HCT116 (cell line): ENCODE measurements at regions not wholly inside any gene's neighbourhood (a gene's known extent, or its start where the extent isn't known, plus 50 kb on each side); places are given as distances from the start of the nearest gene placed in this dataset.

Source experiments
- ATAC-seq: fragments of 200-7000 bp; cut with Tn5 transposase; 2 replicates; pipeline ENCODE4 v1.9.1; 2020; ENCODE audit warnings: mild to moderate bottlenecking, moderate library complexity
- BruUV-seq: library from RNA; stranded (reverse); fragments of 400-500 nt; replicated peaks from 2 replicates; lab custom pipeline; 2021; lab: Mats Ljungman, UMichigan
- CTCF ChIA-PET: fragments of 300-600 bp; sonication (Branson Sonifier 250); formaldehyde crosslinking; loops from one replicate; lab custom pipeline; 2021; ENCODE audit warnings: antibody characterized with exemption; lab: Charles Lee
- POLR2A ChIA-PET: fragments of 300-600, 350-600 bp; sonication (Branson Sonifier 250); formaldehyde crosslinking; loops from one replicate; lab custom pipeline; 2021; ENCODE audit warnings: antibody characterized with exemption; lab: Charles Lee
- RAD21 ChIA-PET, 2 experiments: fragments of 300-600 bp; sonication (Branson Sonifier 250); formaldehyde crosslinking; loops; one replicate each; lab custom pipeline; 2023; ENCODE audit warnings: low total read pairs in 2 of 2; ENCODE audit not compliant: uncharacterized antibody in 2 of 2, unreplicated experiment in 2 of 2, low non-redundant PET in 1 of 2; lab: Charles Lee
- DNase-seq: peaks from one replicate; pipeline ENCODE4 v3.0.0-alpha.2; 2010; ENCODE audit warnings: low read depth, low spot score
- H2AFZ ChIP-seq: fragments of 200-600 bp; shearing (Covaris generic), sonication (generic); 2 replicates; pipeline ENCODE4 v1.6.1; 2017; ENCODE audit warnings: low read depth, mixed run types, mixed read lengths, antibody characterized with exemption, low read length; ENCODE audit not compliant: poor library complexity, severe bottlenecking
- H3K27ac ChIP-seq: 2 replicates; pipeline ENCODE4 v1.5.1; 2012; ENCODE audit warnings: low read depth, low read length
- H3K27me3 ChIP-seq: fragments of 200-600 bp; sonication (generic); 2 replicates; pipeline ENCODE4 v1.6.1; 2016; ENCODE audit warnings: mixed run types, low read length, mixed read lengths; ENCODE audit not compliant: insufficient read depth
- H3K36me3 ChIP-seq, 2 experiments: fragments of 200-500 bp in 1 of 2; fragments of 200-600 bp in 1 of 2; sonication (Bioruptor generic) in 1 of 2; sonication (generic) in 1 of 2; 2 replicates each; pipeline versions ENCODE4 v1.5.1 to v1.6.1; 2014 to 2016; ENCODE audit warnings: low read length in 2 of 2, inconsistent platforms in 1 of 2, mixed read lengths in 1 of 2, mixed run types in 1 of 2; ENCODE audit not compliant: insufficient read depth in 2 of 2, control insufficient read depth in 1 of 2
- H3K4me1 ChIP-seq, 2 experiments: fragments of 200-600 bp in 1 of 2; sonication (generic) in 1 of 2; 2 replicates each; pipeline versions ENCODE4 v1.5.1 to v1.6.1; 2012 to 2017; ENCODE audit warnings: low read length in 2 of 2, inconsistent platforms in 1 of 2, mild to moderate bottlenecking in 1 of 2, mixed read lengths in 1 of 2, mixed run types in 1 of 2, moderate library complexity in 1 of 2; ENCODE audit not compliant: insufficient read depth in 2 of 2, control insufficient read depth in 1 of 2
- H3K4me2 ChIP-seq: fragments of 200-600 bp; sonication (generic); 2 replicates; pipeline ENCODE4 v1.6.1; 2017; ENCODE audit warnings: mixed run types, low read length, mixed read lengths
- H3K4me3 ChIP-seq, 2 experiments: fragments of 200-600 bp in 1 of 2; sonication (generic) in 1 of 2; replicated peaks in 1 of 2; 2 replicates each; pipeline ENCODE4 v1.5.1; 2011 to 2016; ENCODE audit warnings: low read length in 2 of 2, control low read depth in 1 of 2, low read depth in 1 of 2, mild to moderate bottlenecking in 1 of 2, mixed read lengths in 1 of 2, mixed run types in 1 of 2
- H3K79me2 ChIP-seq: fragments of 200-600 bp; sonication (generic); 2 replicates; pipeline ENCODE4 v1.6.1; 2017; ENCODE audit warnings: mild to moderate bottlenecking, mixed run types, low read length, moderate library complexity, mixed read lengths; ENCODE audit not compliant: insufficient read depth
- H3K9ac ChIP-seq: fragments of 200-600 bp; sonication (generic); 2 replicates; pipeline ENCODE4 v1.6.1; 2016; ENCODE audit warnings: low read length, mixed read lengths
- H3K9me2 ChIP-seq: fragments of 200-600 bp; sonication (generic), shearing (Covaris generic); 2 replicates; pipeline ENCODE4 v1.6.1; 2017; ENCODE audit warnings: mixed run types, mild to moderate bottlenecking, moderate library complexity; ENCODE audit not compliant: insufficient read depth
- H3K9me3 ChIP-seq, 2 experiments: fragments of 200-500 bp in 1 of 2; fragments of 200-600 bp in 1 of 2; sonication (Bioruptor generic) in 1 of 2; sonication (generic) in 1 of 2; 2 replicates each; pipeline ENCODE4 v1.6.1; 2014 to 2017; ENCODE audit warnings: low read length in 2 of 2, mixed read lengths in 2 of 2, inconsistent platforms in 1 of 2, low read depth in 1 of 2, mild to moderate bottlenecking in 1 of 2, mixed run types in 1 of 2, moderate library complexity in 1 of 2; ENCODE audit not compliant: control insufficient read depth in 1 of 2, insufficient read depth in 1 of 2
- H4K20me1 ChIP-seq: fragments of 200-600 bp; sonication (generic), shearing (Covaris generic); 2 replicates; pipeline ENCODE4 v1.6.1; 2017; ENCODE audit warnings: mixed run types, mild to moderate bottlenecking, moderate library complexity; ENCODE audit not compliant: insufficient read depth
- CEBPB ChIP-seq: IDR thresholded peaks from 2 replicates; pipeline ENCODE4 v1.6.1; 2012; ENCODE audit warnings: low read depth
- EGR1 ChIP-seq: IDR thresholded peaks from 2 replicates; pipeline ENCODE4 v1.6.1; 2012; ENCODE audit warnings: low read depth
- ELF1 ChIP-seq: IDR thresholded peaks from 2 replicates; pipeline ENCODE4 v1.6.1; 2012; ENCODE audit warnings: low read depth, borderline replicate concordance
- EZH2phosphoT487 ChIP-seq: fragments of 200-600 bp; IDR thresholded peaks from 2 replicates; pipeline ENCODE4 v1.6.1; 2018; ENCODE audit warnings: antibody characterized with exemption, borderline replicate concordance
- FOSL1 ChIP-seq: IDR thresholded peaks from 2 replicates; pipeline ENCODE4 v1.6.1; 2012; ENCODE audit warnings: low read depth
- MAX ChIP-seq: IDR thresholded peaks from 2 replicates; pipeline ENCODE4 v1.6.1; 2012
- POLR2AphosphoS5 ChIP-seq: IDR thresholded peaks from 2 replicates; pipeline ENCODE4 v1.6.1; 2011; ENCODE audit warnings: mild to moderate bottlenecking, low read depth, low read length, moderate library complexity
- RAD21 ChIP-seq: IDR thresholded peaks from 2 replicates; pipeline ENCODE4 v1.6.1; 2012; ENCODE audit warnings: low read depth, mild to moderate bottlenecking
- SRF ChIP-seq: IDR thresholded peaks from 2 replicates; pipeline ENCODE4 v1.6.1; 2012; ENCODE audit warnings: low read depth
- TCF7L2 ChIP-seq: IDR thresholded peaks from 2 replicates; pipeline ENCODE4 v1.7.0; 2011; ENCODE audit warnings: borderline replicate concordance, inconsistent platforms; ENCODE audit not compliant: insufficient read depth, insufficient read length; ENCODE audit errors: extremely low read depth
- YY1 ChIP-seq: IDR thresholded peaks from 2 replicates; pipeline ENCODE4 v1.6.1; 2011; ENCODE audit warnings: low read length, low read depth, moderate library complexity, mild to moderate bottlenecking; ENCODE audit not compliant: insufficient replicate concordance; ENCODE audit errors: extremely low read depth
- intact Hi-C: fragments of 100-400 bp; cut with micrococcal nuclease; formaldehyde crosslinking; loops from 2 replicates; pipeline ENCODE4 v1.10.0; 2022
- TF ChIP-seq, protein P1 (sequence below): IDR thresholded peaks from 2 replicates; pipeline ENCODE4 v1.6.1; 2011; ENCODE audit warnings: mild to moderate bottlenecking, low read length, moderate library complexity; ENCODE audit not compliant: insufficient replicate concordance; ENCODE audit errors: extremely low read depth

- RAD21 ChIA-PET, result no interaction called here
- no peak overlapping the region for H2AFZ ChIP-seq
- POLR2A ChIA-PET, result no interaction called here
- no peak overlapping the region for H3K4me2 ChIP-seq
- intact Hi-C loops, result no loop called here
- no peaks in the 10 kb centered on the region for H3K79me2 ChIP-seq
- ATAC-seq (no peak), DNase-seq (no peak)
- H3K9me3 ChIP-seq, result no peaks in the 10 kb centered on the region
- H3K36me3 ChIP-seq, result no peaks in the 10 kb centered on the region
- no peak overlapping the region for H3K4me3 ChIP-seq
- no peaks in the 10 kb centered on the region for H3K9me2 ChIP-seq
- CTCF ChIA-PET, result no interaction called here
- no peaks in the 10 kb centered on the region for H3K4me1 ChIP-seq
- no peaks in the 10 kb centered on the region for H4K20me1 ChIP-seq
- TF ChIP-seq FOSL1 (no peak), TCF7L2 (no peak)
- H3K9ac ChIP-seq, result no peak overlapping the region
- no peaks in the 10 kb centered on the region for H3K27me3 ChIP-seq
- no TSS peak for BruUV-seq
- H3K27ac ChIP-seq, result no peak overlapping the region
Measured at GRCh38 chr3:72582963-72583362, 265.3 kb downstream of the SHQ1 start.

- H3K9me3 ChIP-seq, result no peaks in the 10 kb centered on the region
- intact Hi-C loops, result no loop called here
- no peaks in the 10 kb centered on the region for H3K79me2 ChIP-seq
- no peaks in the 10 kb centered on the region for H3K27me3 ChIP-seq
- no peaks in the 10 kb centered on the region for H4K20me1 ChIP-seq
- no peak overlapping the region for H3K4me2 ChIP-seq
- H3K36me3 ChIP-seq, result no peaks in the 10 kb centered on the region
- no TSS peak for BruUV-seq
- no peak overlapping the region for H3K4me3 ChIP-seq
- H3K9me2 ChIP-seq, result no peaks in the 10 kb centered on the region
- H2AFZ ChIP-seq, result no peak overlapping the region
- DNase-seq (no peak), ATAC-seq (no peak)
- RAD21 ChIA-PET, result no interaction called here
- POLR2A ChIA-PET, result no interaction called here
- no peak overlapping the region for H3K27ac ChIP-seq
- TF ChIP-seq POLR2AphosphoS5 (no peak), YY1 (no peak), RAD21 (no peak), CEBPB (no peak), EGR1 (no peak), ELF1 (no peak), SRF (no peak), TCF7L2 (no peak), EZH2phosphoT487 (no peak), MAX (no peak)
- TF ChIP-seq, protein P1, sequence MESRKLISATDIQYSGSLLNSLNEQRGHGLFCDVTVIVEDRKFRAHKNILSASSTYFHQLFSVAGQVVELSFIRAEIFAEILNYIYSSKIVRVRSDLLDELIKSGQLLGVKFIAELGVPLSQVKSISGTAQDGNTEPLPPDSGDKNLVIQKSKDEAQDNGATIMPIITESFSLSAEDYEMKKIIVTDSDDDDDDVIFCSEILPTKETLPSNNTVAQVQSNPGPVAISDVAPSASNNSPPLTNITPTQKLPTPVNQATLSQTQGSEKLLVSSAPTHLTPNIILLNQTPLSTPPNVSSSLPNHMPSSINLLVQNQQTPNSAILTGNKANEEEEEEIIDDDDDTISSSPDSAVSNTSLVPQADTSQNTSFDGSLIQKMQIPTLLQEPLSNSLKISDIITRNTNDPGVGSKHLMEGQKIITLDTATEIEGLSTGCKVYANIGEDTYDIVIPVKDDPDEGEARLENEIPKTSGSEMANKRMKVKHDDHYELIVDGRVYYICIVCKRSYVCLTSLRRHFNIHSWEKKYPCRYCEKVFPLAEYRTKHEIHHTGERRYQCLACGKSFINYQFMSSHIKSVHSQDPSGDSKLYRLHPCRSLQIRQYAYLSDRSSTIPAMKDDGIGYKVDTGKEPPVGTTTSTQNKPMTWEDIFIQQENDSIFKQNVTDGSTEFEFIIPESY, result no peak
- no peak overlapping the region for H3K9ac ChIP-seq
- CTCF ChIA-PET, result no interaction called here
- H3K4me1 ChIP-seq, result no peaks in the 10 kb centered on the region
Measured at GRCh38 chr3:72582211-72582878, 265.9 kb downstream of the SHQ1 start.
